Chondrocyte (in vitro differentiated cells): ENCODE measurements at regions not wholly inside any gene's neighbourhood (a gene's known extent, or its start where the extent isn't known, plus 50 kb on each side); places are given as distances from the start of the nearest gene placed in this dataset.
"Not testable (repeated sequence)": the region's sequence is repeated elsewhere in the genome, so short reads cannot be mapped to it uniquely, and the experiment has no call there.

Source experiments
- DNase-seq: peaks from one replicate; pipeline ENCODE4 v3.0.0; 2021; ENCODE audit warnings: mixed read lengths, low spot score
- H3K27ac Mint-ChIP-seq: one replicate; pipeline ENCODE4 v1.8.0; 2021; ENCODE audit warnings: mild to moderate bottlenecking, moderate library complexity, mixed read lengths; ENCODE audit not compliant: unreplicated experiment
- H3K27me3 Mint-ChIP-seq: 2 replicates; pipeline ENCODE4 v1.8.0; 2021; ENCODE audit warnings: low read depth, mixed read lengths
- H3K36me3 Mint-ChIP-seq: 2 replicates; pipeline ENCODE4 v1.8.0; 2021; ENCODE audit warnings: low read depth, mixed read lengths
- H3K4me1 Mint-ChIP-seq: 2 replicates; pipeline ENCODE4 v1.8.0; 2021; ENCODE audit warnings: low read depth, mild to moderate bottlenecking, mixed read lengths
- H3K4me3 Mint-ChIP-seq: one replicate; pipeline ENCODE4 v1.8.0; 2021; ENCODE audit warnings: mild to moderate bottlenecking, moderate library complexity, mixed read lengths; ENCODE audit not compliant: unreplicated experiment
- H3K9me3 Mint-ChIP-seq: 2 replicates; pipeline ENCODE4 v1.8.0; 2021; ENCODE audit warnings: low read depth, mixed read lengths
- CTCF ChIP-seq: fragments of 200-600 bp; sonication (generic); IDR thresholded peaks from 2 replicates; pipeline ENCODE4 v1.5.0; 2021; ENCODE audit warnings: antibody characterized with exemption, mild to moderate bottlenecking, moderate library complexity

DNA sequence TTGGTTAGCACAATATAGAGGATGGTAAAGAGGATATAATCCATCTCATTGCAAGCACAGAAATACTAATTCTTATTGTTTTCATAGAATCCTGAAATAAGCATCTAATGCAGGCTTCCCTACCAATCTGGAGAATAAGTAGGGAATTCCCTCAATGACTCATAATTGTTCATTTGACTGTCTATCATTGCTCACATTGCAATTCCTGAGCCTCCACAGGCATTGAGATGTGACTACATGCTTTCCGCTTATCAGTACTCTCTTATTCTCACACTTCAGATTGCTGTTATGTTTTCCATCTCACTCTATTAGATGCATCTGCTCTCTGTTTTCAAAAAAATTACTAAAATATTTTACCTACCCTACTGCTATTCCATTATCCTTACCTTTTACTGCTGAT, 216.2 kb upstream of the PRSS16 start:
- H3K9me3 Mint-ChIP-seq, result peaks cover 2% of the 10 kb centered on the region
- no peak for TF ChIP-seq CTCF
- no peaks in the 10 kb centered on the region for H3K4me1 Mint-ChIP-seq
- no peaks in the 10 kb centered on the region for H3K36me3 Mint-ChIP-seq
- no peak for DNase-seq
- no peak overlapping the region for H3K4me3 Mint-ChIP-seq
- peaks cover 36% of the 10 kb centered on the region for H3K27me3 Mint-ChIP-seq
- no peak overlapping the region for H3K27ac Mint-ChIP-seq

DNA sequence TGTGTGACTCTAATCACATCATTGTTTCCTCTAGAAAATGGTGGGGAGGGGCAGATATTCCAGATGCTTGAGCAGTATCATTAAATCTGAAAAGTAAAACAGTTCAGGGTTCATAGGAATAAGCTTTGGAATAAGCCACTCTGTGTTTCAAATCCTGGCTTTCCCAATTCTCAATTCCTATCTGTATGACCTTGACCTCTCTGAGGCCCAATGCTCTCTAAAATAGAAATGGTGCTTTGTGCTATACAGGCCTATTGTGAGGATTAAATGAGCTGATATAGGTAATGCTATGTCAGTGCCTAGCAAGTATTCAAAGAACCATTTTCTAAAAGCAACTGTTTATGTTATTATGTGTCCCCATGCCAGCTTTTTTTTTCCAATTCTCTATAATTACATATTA, 209.0 kb upstream of the PRSS16 start:
- Mint-ChIP-seq H3K4me1 (no peaks in the 10 kb centered on the region), H3K27ac (no peak overlapping the region), H3K9me3 (no peaks in the 10 kb centered on the region), H3K27me3 (peaks cover 42% of the 10 kb centered on the region), H3K36me3 (no peaks in the 10 kb centered on the region), H3K4me3 (no peak overlapping the region)
- TF ChIP-seq CTCF, result no peak
- no peak for DNase-seq

DNA sequence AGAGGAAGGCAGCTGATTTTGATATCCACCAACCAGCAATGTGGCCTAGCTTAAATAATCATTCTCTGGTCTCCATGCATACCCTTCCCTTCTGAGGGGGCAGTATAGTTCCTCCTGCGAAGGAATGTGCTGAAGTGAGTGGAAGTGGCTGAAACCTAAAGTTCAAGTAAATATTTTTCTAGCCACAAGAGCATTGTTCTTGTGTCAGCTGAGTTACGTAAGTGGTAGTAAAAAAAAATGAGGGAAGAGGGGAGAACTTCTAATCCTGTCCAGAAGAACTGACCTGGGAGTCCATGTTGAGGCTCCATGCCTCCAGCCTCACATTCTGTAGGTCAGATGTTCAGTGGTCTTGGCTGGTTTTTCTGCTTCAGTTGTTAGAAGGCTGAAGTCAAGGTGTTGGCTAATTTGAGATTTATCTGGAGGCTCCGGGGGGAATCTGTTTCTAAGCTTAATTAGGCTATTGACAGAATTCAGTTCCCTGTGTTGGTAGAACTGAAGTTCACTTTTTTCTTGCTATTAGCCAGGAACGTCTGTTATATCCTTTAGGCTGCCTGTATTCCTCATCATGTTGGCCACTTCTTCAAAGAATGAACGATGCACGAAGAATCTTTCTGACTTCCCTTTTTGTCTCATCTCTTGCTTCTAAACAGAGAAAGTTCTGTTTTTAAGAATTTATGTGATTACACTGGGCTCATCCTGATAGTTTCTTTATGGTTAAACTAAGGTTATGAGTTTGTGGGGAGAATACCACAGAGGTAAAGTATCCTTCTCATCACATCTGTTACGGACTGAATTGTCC, 207.1 kb upstream of the PRSS16 start:
- no peak overlapping the region for H3K27ac Mint-ChIP-seq
- H3K4me1 Mint-ChIP-seq, result no peaks in the 10 kb centered on the region
- H3K9me3 Mint-ChIP-seq, result no peaks in the 10 kb centered on the region
- no peak for DNase-seq
- H3K4me3 Mint-ChIP-seq, result no peak overlapping the region
- no peak for TF ChIP-seq CTCF
- no peaks in the 10 kb centered on the region for H3K36me3 Mint-ChIP-seq
- H3K27me3 Mint-ChIP-seq, result peaks cover 29% of the 10 kb centered on the region

DNA sequence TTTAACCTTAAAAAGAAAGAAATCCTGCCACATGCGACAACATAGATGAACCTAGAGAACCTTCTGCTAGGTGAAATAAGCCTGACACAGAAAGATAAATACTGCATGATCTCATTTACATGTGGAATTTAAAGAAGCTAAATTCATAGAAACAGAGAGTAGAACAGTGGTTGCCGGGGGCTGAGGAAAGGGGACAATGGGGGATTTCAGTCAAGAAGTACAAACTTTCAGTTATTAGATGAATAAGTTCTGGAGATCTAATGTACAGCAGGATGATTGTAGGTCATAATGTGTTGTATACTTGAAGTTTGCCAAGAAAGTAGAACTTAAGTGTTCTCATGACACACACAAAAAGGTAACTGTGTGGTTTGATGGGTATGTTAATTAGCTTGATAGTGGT, 204.3 kb upstream of the PRSS16 start:
- Mint-ChIP-seq H3K4me1 (no peaks in the 10 kb centered on the region), H3K4me3 (no peak overlapping the region), H3K9me3 (no peaks in the 10 kb centered on the region), H3K36me3 (no peaks in the 10 kb centered on the region), H3K27ac (no peak overlapping the region), H3K27me3 (peaks cover 21% of the 10 kb centered on the region)
- no peak for TF ChIP-seq CTCF
- DNase-seq, result no peak

- not testable (repeated sequence) for H3K4me1 Mint-ChIP-seq, H3K9me3 Mint-ChIP-seq
- H3K27me3 Mint-ChIP-seq, result peaks cover 19% of the 10 kb centered on the region
Observed at GRCh38 chr6:27045131-27045530, 202.4 kb upstream of the PRSS16 start.

DNA sequence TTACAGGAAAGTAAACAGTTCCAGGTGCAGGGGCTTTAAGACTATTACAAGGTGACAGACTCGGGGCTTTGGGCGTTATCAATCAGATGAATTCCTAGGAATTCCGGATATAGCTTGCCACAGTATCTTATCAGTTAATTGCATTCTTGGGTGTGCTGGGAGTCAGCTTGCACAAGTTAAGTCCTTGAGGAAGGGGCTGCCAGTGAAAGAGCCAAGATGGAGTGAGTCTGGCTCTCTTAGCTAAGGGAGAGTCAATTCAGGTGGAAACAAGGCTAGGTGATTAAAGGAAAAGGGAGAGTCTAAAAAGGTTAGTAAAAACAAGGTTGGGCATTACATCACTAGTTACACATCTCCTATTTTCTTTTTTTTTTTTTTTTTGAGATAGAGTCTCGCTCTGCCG, 199.8 kb upstream of the PRSS16 start:
- H3K27ac Mint-ChIP-seq, result not testable (repeated sequence)

More at GRCh38 chr6:27045131-27045530, 202.4 kb upstream of the PRSS16 start:
- H3K4me3 Mint-ChIP-seq, H3K36me3 Mint-ChIP-seq, H3K27ac Mint-ChIP-seq, DNase-seq: not testable (repeated sequence)

More for the DNA sequence above, 199.8 kb upstream of the PRSS16 start:
- H3K36me3 Mint-ChIP-seq, DNase-seq, H3K4me3 Mint-ChIP-seq, H3K4me1 Mint-ChIP-seq, H3K9me3 Mint-ChIP-seq, H3K27me3 Mint-ChIP-seq: not testable (repeated sequence)
